H1 (cell line): ENCODE measurements at regions not wholly inside any gene's neighbourhood (a gene's known extent, or its start where the extent isn't known, plus 50 kb on each side); places are given as distances from the start of the nearest gene placed in this dataset.

Experiments used
- CTCF ChIA-PET: fragments of 300-600 bp; sonication (Branson Sonifier 250); formaldehyde crosslinking; loops from one replicate; lab custom pipeline; 2021; ENCODE audit not compliant: partially characterized antibody; lab: Charles Lee
- POLR2A ChIA-PET: fragments of 300-600 bp; sonication (Branson Sonifier 250); formaldehyde crosslinking; loops from one replicate; lab custom pipeline; 2021; ENCODE audit warnings: inconsistent platforms; ENCODE audit not compliant: partially characterized antibody; lab: Charles Lee
- DNase-seq, 2 experiments: peaks; one replicate each; pipeline versions ENCODE4 v3.0.0 to v3.0.0-alpha.2; 2010 to 2022; ENCODE audit warnings: low spot score in 2 of 2, low read depth in 1 of 2, mixed read lengths in 1 of 2
- FAIRE-seq: peaks from 2 replicates; lab custom pipeline; 2011; peaks lifted over from hg19 to GRCh38; lab: Jason Lieb, UNC
- H2AFZ ChIP-seq: 2 replicates; pipeline ENCODE4 v1.8.1; 2012; ENCODE audit warnings: low read length, inconsistent platforms
- H2AK5ac ChIP-seq: 2 replicates; pipeline ENCODE4 v1.6.1; 2013; ENCODE audit warnings: low read depth, low read length
- H2BK120ac ChIP-seq: replicated peaks from 2 replicates; pipeline ENCODE3; 2013; ENCODE audit warnings: low read depth, low read length, inconsistent platforms
- H2BK12ac ChIP-seq: 2 replicates; pipeline ENCODE4 v1.6.1; 2013; ENCODE audit warnings: low read depth, low read length
- H2BK15ac ChIP-seq: 2 replicates; pipeline ENCODE4 v1.6.1; 2013; ENCODE audit warnings: low read length
- H2BK20ac ChIP-seq: 2 replicates; pipeline ENCODE4 v1.6.1; 2013; ENCODE audit warnings: low read length
- H2BK5ac ChIP-seq: 2 replicates; pipeline ENCODE4 v1.6.1; 2013; ENCODE audit warnings: low read depth, low read length
- H3K14ac ChIP-seq: 2 replicates; pipeline ENCODE4 v1.6.1; 2013; ENCODE audit warnings: inconsistent platforms; ENCODE audit not compliant: insufficient read length
- H3K18ac ChIP-seq: 2 replicates; pipeline ENCODE4 v1.6.1; 2013; ENCODE audit warnings: low read length; ENCODE audit errors: extremely low read depth
- H3K23ac ChIP-seq: 2 replicates; pipeline ENCODE4 v1.6.1; 2013; ENCODE audit warnings: inconsistent platforms; ENCODE audit not compliant: insufficient read length
- H3K23me2 ChIP-seq: 2 replicates; pipeline ENCODE4 v1.6.1; 2013; ENCODE audit warnings: low read depth, low read length
- H3K27ac ChIP-seq: 2 replicates; pipeline ENCODE4 v1.6.1; 2011; ENCODE audit warnings: low read depth, low read length, inconsistent platforms
- H3K27me3 ChIP-seq, 4 experiments: replicated peaks in 1 of 4; 1 replicate in 1 of 4; 2 replicates in 3 of 4; pipeline versions ENCODE4 v1.6.1 to v1.8.1; 2011 to 2013; ENCODE audit warnings: low read length in 3 of 4, mild to moderate bottlenecking in 3 of 4, inconsistent platforms in 2 of 4, mixed read lengths in 2 of 4, moderate library complexity in 1 of 4; ENCODE audit not compliant: control insufficient read depth in 3 of 4, insufficient read depth in 3 of 4; ENCODE audit errors: extremely low read depth in 1 of 4
- H3K36me3 ChIP-seq, 4 experiments: 2 replicates each; pipeline versions ENCODE4 v1.6.1 to v1.8.1; 2011 to 2013; ENCODE audit warnings: mild to moderate bottlenecking in 4 of 4, low read length in 3 of 4, moderate library complexity in 2 of 4, control low read depth in 1 of 4, inconsistent platforms in 1 of 4; ENCODE audit not compliant: insufficient read depth in 4 of 4, control insufficient read depth in 2 of 4
- H3K4ac ChIP-seq: replicated peaks from 2 replicates; pipeline ENCODE3; 2013; ENCODE audit warnings: low read length, low read depth, mixed read lengths, inconsistent platforms; ENCODE audit not compliant: insufficient read length
- H3K4me1 ChIP-seq, 4 experiments: replicated peaks in 1 of 4; 1 replicate in 1 of 4; 2 replicates in 3 of 4; pipeline versions ENCODE4 v1.6.1 to v1.8.1; 2011 to 2013; ENCODE audit warnings: low read length in 3 of 4, inconsistent platforms in 2 of 4, mixed read lengths in 1 of 4; ENCODE audit not compliant: insufficient read depth in 4 of 4, control insufficient read depth in 3 of 4
- H3K4me2 ChIP-seq, 2 experiments: 2 replicates each; pipeline versions ENCODE4 v1.6.1 to v1.8.1; 2011 to 2013; ENCODE audit warnings: low read depth in 2 of 2, low read length in 2 of 2, control low read depth in 1 of 2, inconsistent platforms in 1 of 2, mild to moderate bottlenecking in 1 of 2; ENCODE audit not compliant: insufficient read depth in 1 of 2
- H3K4me3 ChIP-seq, 4 experiments: fragments of 200-600, 300-600 bp in 1 of 4; sonication (generic), shearing (Covaris generic), sonication (Bioruptor Twin) in 1 of 4; 2 replicates each; pipeline versions ENCODE4 v1.5.1 to v1.8.1; 2011 to 2016; ENCODE audit warnings: low read length in 4 of 4, low read depth in 3 of 4, control low read depth in 2 of 4, inconsistent platforms in 2 of 4, mild to moderate bottlenecking in 2 of 4, mixed read lengths in 1 of 4, moderate library complexity in 1 of 4; ENCODE audit not compliant: insufficient read depth in 2 of 4; ENCODE audit errors: extremely low read depth in 1 of 4
- H3K56ac ChIP-seq: replicated peaks from 2 replicates; pipeline ENCODE3; 2013; ENCODE audit warnings: low read depth, mild to moderate bottlenecking, mixed read lengths, low read length, inconsistent platforms; ENCODE audit not compliant: insufficient read length
- H3K79me1 ChIP-seq: 2 replicates; pipeline ENCODE4 v1.6.1; 2013; ENCODE audit warnings: low read depth, low read length, control low read depth
- H3K79me2 ChIP-seq, 2 experiments: 2 replicates each; pipeline versions ENCODE4 v1.6.1 to v1.8.1; 2012 to 2013; ENCODE audit warnings: low read length in 2 of 2, mild to moderate bottlenecking in 2 of 2, inconsistent platforms in 1 of 2; ENCODE audit not compliant: insufficient read depth in 2 of 2, control insufficient read depth in 1 of 2
- H3K9ac ChIP-seq, 4 experiments: replicated peaks in 1 of 4; 1 replicate in 1 of 4; 2 replicates in 3 of 4; pipeline versions ENCODE4 v1.6.1 to v1.8.1; 2011 to 2013; ENCODE audit warnings: low read depth in 3 of 4, low read length in 3 of 4, control low read depth in 2 of 4, mild to moderate bottlenecking in 2 of 4, moderate library complexity in 2 of 4, inconsistent platforms in 1 of 4; ENCODE audit errors: extremely low read depth in 1 of 4
- H3K9me3 ChIP-seq, 2 experiments: 2 replicates each; pipeline versions ENCODE4 v1.6.1 to v1.8.1; 2012 to 2013; ENCODE audit warnings: mild to moderate bottlenecking in 2 of 2, moderate library complexity in 2 of 2, control low read depth in 1 of 2, inconsistent platforms in 1 of 2, low read depth in 1 of 2, low read length in 1 of 2, mixed read lengths in 1 of 2; ENCODE audit not compliant: insufficient read depth in 2 of 2
- H4K20me1 ChIP-seq, 2 experiments: replicated peaks in 1 of 2; 2 replicates each; pipeline versions ENCODE3 to v1.8.1; 2011 to 2013; ENCODE audit warnings: inconsistent platforms in 2 of 2, low read length in 2 of 2, mild to moderate bottlenecking in 1 of 2; ENCODE audit not compliant: insufficient read depth in 2 of 2, control insufficient read depth in 1 of 2
- H4K5ac ChIP-seq: 2 replicates; pipeline ENCODE4 v1.6.1; 2013; ENCODE audit warnings: low read length, low read depth, mixed read lengths, inconsistent platforms; ENCODE audit not compliant: insufficient read length
- H4K8ac ChIP-seq: 2 replicates; pipeline ENCODE4 v1.8.0; 2013; ENCODE audit warnings: mild to moderate bottlenecking, moderate library complexity, low read length, inconsistent platforms; ENCODE audit not compliant: insufficient read depth; ENCODE audit errors: extremely low read depth
- H4K91ac ChIP-seq: replicated peaks from 2 replicates; pipeline ENCODE3; 2013; ENCODE audit warnings: low read length, mixed read lengths, inconsistent platforms; ENCODE audit not compliant: insufficient read length
- CEBPB ChIP-seq: IDR thresholded peaks from 2 replicates; pipeline ENCODE4 v1.6.1; 2012; ENCODE audit warnings: low read depth, low read length
- EGR1 ChIP-seq: IDR thresholded peaks from 2 replicates; pipeline ENCODE4 v1.6.1; 2011; ENCODE audit warnings: low read depth, low read length, borderline replicate concordance
- FOSL1 ChIP-seq: IDR thresholded peaks from 2 replicates; pipeline ENCODE4 v1.6.1; 2011; ENCODE audit warnings: mild to moderate bottlenecking, low read depth, low read length, moderate library complexity; ENCODE audit not compliant: insufficient read depth
- KDM5A ChIP-seq: fragments of 200-600 bp; IDR thresholded peaks from 2 replicates; pipeline ENCODE4 v1.7.1; 2012; ENCODE audit warnings: mild to moderate bottlenecking, low read length, inconsistent platforms, mixed read lengths
- MAFK ChIP-seq: IDR thresholded peaks from 2 replicates; pipeline ENCODE4 v1.6.1; 2012; ENCODE audit warnings: low read depth, mild to moderate bottlenecking, improper control_type of control experiment, low read length
- MAX ChIP-seq: IDR thresholded peaks from 2 replicates; pipeline ENCODE4 v1.6.1; 2012; ENCODE audit warnings: inconsistent platforms
- NRF1 ChIP-seq: IDR thresholded peaks from 2 replicates; pipeline ENCODE4 v1.6.1; 2011; ENCODE audit warnings: mild to moderate bottlenecking, low read depth, low read length, improper control_type of control experiment
- POLR2AphosphoS5 ChIP-seq: IDR thresholded peaks from 2 replicates; pipeline ENCODE4 v1.6.1; 2011; ENCODE audit warnings: low read depth, low read length
- RBBP5 ChIP-seq: IDR thresholded peaks from 2 replicates; pipeline ENCODE4 v1.7.1; 2012; ENCODE audit warnings: low read depth, mild to moderate bottlenecking, inconsistent platforms, low read length, moderate library complexity, borderline replicate concordance
- SAP30 ChIP-seq: fragments of 300-600 bp; sonication (generic); IDR thresholded peaks from 2 replicates; pipeline ENCODE4 v1.7.1; 2012; ENCODE audit warnings: low read length, moderate library complexity, mild to moderate bottlenecking, inconsistent platforms; ENCODE audit not compliant: insufficient read depth, insufficient replicate concordance
- SIN3A ChIP-seq, 2 experiments: IDR thresholded peaks in 1 of 2; conservative IDR thresholded peaks in 1 of 2; 2 replicates each; pipeline ENCODE4 v1.6.1; 2011 to 2012; ENCODE audit warnings: low read length in 2 of 2, improper control_type of control experiment in 1 of 2, low read depth in 1 of 2, mild to moderate bottlenecking in 1 of 2
- SIRT6 ChIP-seq: IDR thresholded peaks from one replicate; pipeline ENCODE4 v1.7.1; 2012; ENCODE audit warnings: low read length, inconsistent platforms
- YY1 ChIP-seq: IDR thresholded peaks from 2 replicates; pipeline ENCODE4 v1.6.1; 2011; ENCODE audit warnings: low read depth, mild to moderate bottlenecking, low read length
- ZNF274 ChIP-seq: IDR thresholded peaks from 2 replicates; pipeline ENCODE4 v1.7.0; 2012; ENCODE audit warnings: low read length, borderline replicate concordance; ENCODE audit errors: extremely low read depth
- WGBS, 2 experiments: shearing (Covaris generic) in 1 of 2; methylation state at CpG; one replicate each; pipeline versions ENCODE4 v1.1.6 to v1.1.7; 2013 to 2015; ENCODE audit warnings: low lambda C conversion rate in 2 of 2, mixed read lengths in 2 of 2, inconsistent platforms in 1 of 2, low coverage in 1 of 2, missing lambda C conversion rate in 1 of 2; ENCODE audit not compliant: insufficient replicate concordance in 2 of 2, insufficient coverage in 1 of 2, insufficient read length in 1 of 2; ENCODE audit errors: extremely low coverage in 1 of 2, missing lambda C conversion rate in 1 of 2; 5-methylcytosine and 5-hydroxymethylcytosine counted together

GRCh38 chr3:168249205-168249549, 153.5 kb upstream of the GOLIM4 start:
- H2AFZ ChIP-seq = peak overlapping the region; percentile 95
- no peak overlapping the region for H2BK15ac ChIP-seq
- no peak overlapping the region for H3K23ac ChIP-seq
- no peak overlapping the region for H3K56ac ChIP-seq
- peaks cover 19% of the 10 kb centered on the region; the same call in 1 of the 2 replicates for H3K23me2 ChIP-seq
- no peaks in the 10 kb centered on the region for H3K79me1 ChIP-seq
- H3K4me3 ChIP-seq = peak overlapping the region; percentile 47 to 84 (median 79)
- H4K5ac ChIP-seq = peak overlapping the region; percentile 27
- no peak overlapping the region for H3K14ac ChIP-seq
- no peak overlapping the region for H3K4ac ChIP-seq
- H3K9me3 ChIP-seq = no peaks in the 10 kb centered on the region
- FAIRE-seq = no peak
- no peak overlapping the region for H2AK5ac ChIP-seq
- H2BK12ac ChIP-seq = peak overlapping the region; percentile 88; the same call in 1 of the 2 replicates
- peak overlapping the region; percentile 48; the same call in 1 of the 2 replicates for H2BK5ac ChIP-seq
- peaks cover 0 to 10% (median 2%) of the 10 kb centered on the region in 4 experiments; a peak in 5 of 7 replicates for H3K27me3 ChIP-seq
- DNase-seq = no peak
- H3K4me2 ChIP-seq = peak overlapping the region; percentile 95
- H4K8ac ChIP-seq = peak overlapping the region; percentile 93
- ChIA-PET POLR2A (interaction anchor here (1.2 to 2.3 kb wide), 5 partner anchors 10 to 38 kb away, joined by 3 to 10 read pairs (median 5); no protein-coding TSS in a partner anchor), CTCF (interaction anchor here (1.0 to 2.0 kb wide), 8 partner anchors 9 to 598 kb away, joined by 3 to 7 read pairs (median 4); no protein-coding TSS in a partner anchor)
- peaks cover 0 to 4% (median 2%) of the 10 kb centered on the region in 4 experiments; a peak in 2 of 7 replicates for H3K4me1 ChIP-seq
- 0 out of 4 replicates have a peak, but pooled peaks cover 0 to 10% of the 10 kb centered on the region in 2 experiments for H3K79me2 ChIP-seq
- peak overlapping the region in 3 of 4 experiments; percentile 50 to 70 (median 65); a peak in 6 of 7 replicates for H3K9ac ChIP-seq
- H4K91ac ChIP-seq = no peak overlapping the region
- 0% methylated on average over 8 of the region's 16 CpGs; no CpG with 5 or more reads in 1 of the 2 experiments for WGBS, 2 experiments
- H2BK20ac ChIP-seq = no peak overlapping the region
- H4K20me1 ChIP-seq = no peaks in the 10 kb centered on the region
- peak overlapping the region; percentile 63; the same call in 1 of the 2 replicates for H3K27ac ChIP-seq
- no peak overlapping the region; the same call in 1 of the 2 replicates for H3K18ac ChIP-seq
- H2BK120ac ChIP-seq = no peak overlapping the region
- no peaks in the 10 kb centered on the region for H3K36me3 ChIP-seq
- no peak for TF ChIP-seq MAX
- TF ChIP-seq YY1 = 0 out of 2 replicates have a peak, but pooled peaks have one; percentile 2
- no peak for TF ChIP-seq KDM5A
- no peak for TF ChIP-seq CEBPB
- TF ChIP-seq SIN3A (conservative IDR thresholded peaks at IDR 0.05 in 1 of 2, IDR thresholded peaks at IDR 0.05 in 1 of 2; ENCODE audit: low read depth in 1 of 2, low read length in 2 of 2) = 0 out of 4 replicates have a peak, but pooled peaks of 1 of the 2 experiments have one; percentile 64
- no peak for TF ChIP-seq RBBP5
- no peak for TF ChIP-seq FOSL1
- no peak for TF ChIP-seq ZNF274
- peak; percentile 65 for TF ChIP-seq SAP30
- no peak for TF ChIP-seq MAFK
- no peak for TF ChIP-seq SIRT6
- TF ChIP-seq NRF1 = no peak
- no peak for TF ChIP-seq EGR1
- no peak for TF ChIP-seq POLR2AphosphoS5
